HG03565 (cell line): ENCODE measurements at regions not wholly inside any gene's neighbourhood (a gene's known extent, or its start where the extent isn't known, plus 50 kb on each side); places are given as distances from the start of the nearest gene placed in this dataset.

Experiments
- ATAC-seq: cut with Tn5 transposase; IDR thresholded peaks from one replicate; pipeline ENCODE4 v1.9.1; 2021; ENCODE audit warnings: mild to moderate bottlenecking, moderate library complexity; ENCODE audit not compliant: unreplicated experiment

- no peak for ATAC-seq
Measured at GRCh38 chr7:51731075-51731474, 414.5 kb upstream of the COBL start.

DNA sequence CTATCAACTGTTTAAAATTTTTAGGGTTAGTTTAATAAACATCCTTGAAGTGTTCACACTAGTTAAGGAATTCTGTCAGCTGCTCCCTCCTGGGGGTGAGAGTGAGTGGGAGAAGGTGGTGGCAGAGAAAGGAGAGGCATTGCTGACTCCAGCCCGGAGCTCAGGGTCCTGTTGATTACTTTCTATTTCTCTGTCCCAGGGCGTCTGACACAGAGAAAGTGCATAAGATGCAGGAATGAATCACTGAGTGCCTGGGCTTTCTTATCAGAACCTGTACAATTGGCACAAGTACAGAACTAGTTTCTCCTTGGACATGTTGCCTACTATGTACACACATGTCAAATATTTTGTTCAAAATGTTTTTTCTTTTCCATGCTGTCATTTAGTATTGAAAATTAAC is 410.8 kb upstream of the COBL start:
- ATAC-seq: no peak

DNA sequence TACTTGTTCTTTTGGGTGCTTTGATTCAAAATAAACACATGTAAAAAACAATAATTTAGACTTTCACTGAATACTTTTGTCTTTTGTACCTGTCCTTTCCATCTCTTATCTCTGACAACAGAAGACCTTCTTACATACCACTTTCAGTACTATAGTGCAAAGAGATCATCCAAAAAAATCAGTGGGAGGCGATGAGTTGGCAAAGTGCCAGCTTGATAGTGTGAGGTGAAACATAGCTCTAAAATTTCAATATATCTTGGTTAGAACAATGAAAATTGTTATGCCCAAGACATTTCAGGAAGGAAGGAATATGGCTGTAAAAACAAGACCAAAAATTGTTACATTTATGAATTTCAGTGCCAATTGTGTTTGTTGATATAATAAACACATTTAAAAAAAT is 390.2 kb upstream of the COBL start:
- no peak for ATAC-seq

GRCh38 chr7:51705701-51706100 is 389.1 kb upstream of the COBL start:
- ATAC-seq: no peak

DNA sequence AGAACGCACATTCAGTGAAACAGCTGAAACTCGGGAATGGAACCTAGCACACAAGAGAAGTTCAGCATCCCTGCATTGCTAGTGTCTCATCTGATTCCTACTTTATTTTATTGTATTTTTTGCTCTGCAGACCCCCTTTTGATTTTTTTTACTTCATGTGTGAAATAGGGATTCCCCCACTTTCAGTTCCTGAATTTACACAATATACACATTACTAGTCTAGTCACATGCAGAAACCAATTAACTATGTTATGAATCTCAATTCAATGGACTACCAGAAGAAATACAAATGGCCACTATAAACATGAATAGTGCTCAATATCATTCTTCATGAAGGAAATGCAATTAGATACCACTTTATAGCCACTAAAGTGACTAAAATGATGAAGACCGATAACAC is 386.1 kb upstream of the COBL start:
- no peak for ATAC-seq

- ATAC-seq: no peak
Measured at GRCh38 chr7:51701935-51702334, 385.3 kb upstream of the COBL start.

GRCh38 chr7:51700593-51701215 is 384.1 kb upstream of the COBL start:
- ATAC-seq: no peak

DNA sequence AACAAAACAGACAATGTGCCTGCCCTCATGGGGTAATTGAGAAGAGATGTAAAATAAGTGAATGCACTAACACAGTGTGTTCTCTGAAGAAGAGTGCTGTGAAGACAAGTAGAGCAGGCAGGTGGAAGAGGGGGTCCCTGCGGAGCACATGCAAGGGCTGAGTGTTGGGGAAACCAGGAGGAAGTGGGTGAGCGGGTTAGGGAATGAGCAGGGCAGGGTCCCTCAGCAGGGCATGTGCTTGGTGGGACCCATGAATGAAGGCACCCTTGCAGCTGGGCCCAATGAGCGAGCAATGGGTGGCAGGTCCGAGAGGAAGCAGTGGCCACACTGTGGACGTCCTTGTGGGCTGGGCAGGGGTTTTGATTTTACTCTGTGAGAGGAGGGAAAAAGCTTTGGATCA is 376.6 kb upstream of the COBL start:
- no peak for ATAC-seq

DNA sequence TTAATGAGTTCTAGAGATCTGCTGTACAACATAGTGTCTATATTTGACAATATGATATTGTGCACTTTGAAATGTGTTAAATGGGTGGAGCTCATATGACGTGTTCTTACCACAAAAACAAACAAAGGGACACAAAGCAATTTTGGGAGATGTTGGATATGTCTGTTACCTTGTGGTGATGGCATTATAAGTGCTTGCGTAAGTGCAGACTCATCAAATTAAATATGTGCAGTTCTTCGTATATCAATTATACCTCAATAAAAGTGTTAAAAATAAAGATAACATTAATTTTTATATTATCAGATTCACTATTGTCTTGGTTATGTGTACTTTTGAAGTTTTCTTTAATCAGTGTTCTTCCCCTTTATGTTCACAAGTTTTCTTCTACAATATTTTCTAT is 372.9 kb upstream of the COBL start:
- no peak for ATAC-seq

DNA sequence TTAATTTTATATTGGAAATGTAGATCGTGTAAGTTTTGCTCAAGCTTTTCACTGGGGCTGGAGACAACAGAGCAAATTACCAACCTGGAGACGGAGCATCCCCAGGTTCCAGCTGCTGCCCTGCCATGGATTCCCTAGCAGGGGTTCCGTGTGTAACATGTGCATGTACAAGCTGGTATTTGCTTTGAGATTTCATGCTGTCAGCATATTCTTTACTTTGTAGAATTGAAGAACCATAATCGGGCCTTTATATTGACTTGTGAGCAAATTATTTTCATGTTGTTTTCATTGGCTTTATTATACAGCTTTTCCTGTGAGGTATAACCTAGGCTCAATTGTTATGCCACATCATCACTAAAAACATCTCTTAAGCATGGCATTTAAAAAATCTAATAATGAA is 369.2 kb upstream of the COBL start:
- ATAC-seq: no peak

GRCh38 chr7:51680594-51681399 is 364.2 kb upstream of the COBL start:
- ATAC-seq: no peak

- ATAC-seq: no peak
Measured at GRCh38 chr7:51679358-51679757, 362.7 kb upstream of the COBL start.

- no peak for ATAC-seq
Measured at GRCh38 chr7:51666751-51667150, 350.1 kb upstream of the COBL start.

DNA sequence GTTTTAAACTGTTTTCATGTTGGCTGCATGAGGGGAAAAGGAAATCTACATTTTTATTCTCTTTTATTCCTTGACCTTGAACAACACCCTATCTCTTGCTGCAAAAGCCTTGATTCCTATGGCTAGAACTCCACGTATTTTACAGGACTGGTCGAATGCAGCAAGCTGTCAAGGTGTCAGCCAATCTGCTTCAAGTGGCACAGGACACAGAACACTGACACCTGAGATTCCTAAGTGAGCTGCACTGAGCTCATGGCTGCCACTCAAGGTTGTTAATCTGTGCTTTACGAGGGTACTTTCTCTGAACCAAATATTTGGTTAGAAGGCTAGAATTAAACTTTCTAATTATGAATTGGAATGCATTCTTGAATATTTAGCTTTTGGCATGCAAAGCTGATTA is 349.7 kb upstream of the COBL start:
- no peak for ATAC-seq

GRCh38 chr7:51665045-51665780 is 348.6 kb upstream of the COBL start:
- no peak for ATAC-seq

GRCh38 chr7:51660516-51660915 is 343.9 kb upstream of the COBL start:
- ATAC-seq: no peak

- ATAC-seq: no peak
Measured at GRCh38 chr7:51658684-51659083, 342.1 kb upstream of the COBL start.

- no peak for ATAC-seq
Measured at GRCh38 chr7:51647931-51648351, 331.3 kb upstream of the COBL start.

DNA sequence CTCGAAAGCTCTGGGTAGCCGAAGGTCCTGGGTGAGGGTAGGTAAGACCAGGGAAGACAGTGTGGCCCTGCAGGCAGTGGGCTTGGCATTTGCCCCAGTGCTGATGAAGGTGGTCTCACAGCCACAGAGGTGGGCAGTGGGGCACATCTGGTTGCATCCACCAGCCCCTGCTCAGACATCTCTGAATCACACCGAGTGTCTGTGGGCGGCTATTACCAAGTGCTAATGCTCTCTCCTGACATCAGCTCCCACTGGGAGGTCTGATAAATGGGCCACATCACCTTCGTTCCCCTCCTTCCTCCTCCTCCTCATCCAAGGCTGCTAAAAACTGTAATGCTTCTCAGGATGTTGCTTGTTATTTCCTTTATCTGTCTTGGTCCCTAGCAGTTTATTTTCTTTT is 330.9 kb upstream of the COBL start:
- ATAC-seq: no peak

- ATAC-seq: no peak
Measured at GRCh38 chr7:51645702-51646298, 329.2 kb upstream of the COBL start.

DNA sequence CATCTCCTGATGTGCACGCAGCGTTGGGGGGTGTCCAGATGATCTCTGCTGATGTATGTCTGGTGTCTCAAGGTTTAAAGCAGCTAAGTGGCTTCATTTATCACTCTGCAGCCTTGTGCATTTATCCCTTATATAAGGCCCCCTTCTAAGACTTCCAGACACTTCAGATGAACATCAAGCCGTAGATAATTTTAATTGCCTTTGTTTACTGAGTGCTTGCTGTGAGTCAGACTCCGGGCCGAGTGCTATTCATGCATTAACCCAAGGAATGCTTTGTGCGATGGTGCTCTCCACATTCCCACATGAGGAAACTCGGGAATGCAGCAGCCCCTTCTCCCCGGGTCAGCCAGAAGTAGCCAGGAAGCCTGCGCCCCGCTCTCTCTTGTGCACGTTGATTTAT is 328.6 kb upstream of the COBL start:
- ATAC-seq: no peak

DNA sequence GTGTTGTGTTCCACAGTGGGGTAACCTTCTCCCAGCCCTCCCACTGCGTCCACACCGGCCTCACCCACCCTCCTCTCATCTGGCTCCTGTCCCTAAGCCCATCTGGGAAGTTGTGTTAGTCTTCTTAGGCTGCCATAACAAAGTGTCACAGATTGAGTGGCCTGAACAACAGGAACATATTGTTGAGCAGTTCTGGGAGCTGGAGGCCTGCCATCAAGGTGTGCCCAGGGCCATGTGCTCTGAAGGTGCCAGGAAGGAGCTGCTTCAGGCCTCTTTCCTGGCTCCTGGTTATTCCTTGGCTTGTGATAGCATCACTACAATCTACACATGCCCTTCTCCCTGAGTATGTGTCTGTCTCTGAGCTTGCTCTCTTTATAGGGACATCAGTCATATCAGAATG is 327.6 kb upstream of the COBL start:
- ATAC-seq: no peak
